OCI-LY1 (cell line): ENCODE measurements at regions not wholly inside any gene's neighbourhood (a gene's known extent, or its start where the extent isn't known, plus 50 kb on each side); places are given as distances from the start of the nearest gene placed in this dataset.

Experiments
- CTCF ChIP-seq: fragments of 200-600 bp; sonication (generic), shearing (Covaris generic); IDR thresholded peaks from 2 replicates; pipeline ENCODE4 v1.5.1; 2017; ENCODE audit warnings: mild to moderate bottlenecking, antibody characterized with exemption, low read length, moderate library complexity, mixed read lengths
- EZH2 ChIP-seq: fragments of 200-600 bp; sonication (generic), shearing (Covaris generic); IDR thresholded peaks from 2 replicates; pipeline ENCODE4 v1.8.0; 2017; ENCODE audit warnings: borderline replicate concordance, mixed run types, mild to moderate bottlenecking, antibody characterized with exemption, low read length, moderate library complexity, mixed read lengths

- TF ChIP-seq EZH2, result no peak
- no peak for TF ChIP-seq CTCF
Measured at GRCh38 chr2:56456791-56457190, 273.0 kb downstream of the CCDC85A start.
